Naive B cell (primary cell): ENCODE measurements at regions not wholly inside any gene's neighbourhood (a gene's known extent, or its start where the extent isn't known, plus 50 kb on each side); places are given as distances from the start of the nearest gene placed in this dataset.

Experiments
- ATAC-seq, 2 donors: fragments of 150-1000 bp; cut with Tn5 transposase; 2 replicates each; pipeline ENCODE4 v1.10.0; 2021; ENCODE audit warnings: low read depth in 2 of 2, mild to moderate bottlenecking in 2 of 2, moderate library complexity in 2 of 2
- DNase-seq: peaks from one replicate; pipeline ENCODE4 v3.0.0; 2022
- H3K27ac Mint-ChIP-seq, 6 donors: one replicate each; pipeline ENCODE4 v1.8.0; 2020 to 2022; ENCODE audit warnings: mild to moderate bottlenecking in 6 of 6, mixed read lengths in 6 of 6, moderate library complexity in 5 of 6, inconsistent platforms in 2 of 6
- H3K27me3 Mint-ChIP-seq, 3 donors: one replicate each; pipeline ENCODE4 v1.8.0; 2021 to 2022; ENCODE audit warnings: mixed read lengths in 3 of 3, mild to moderate bottlenecking in 1 of 3
- H3K36me3 Mint-ChIP-seq, 2 donors: one replicate each; pipeline ENCODE4 v1.8.0; 2020 to 2022; ENCODE audit warnings: mixed read lengths in 2 of 2, inconsistent platforms in 1 of 2, mild to moderate bottlenecking in 1 of 2
- H3K4me1 Mint-ChIP-seq, 3 donors: one replicate each; pipeline ENCODE4 v1.8.0; 2020 to 2022; ENCODE audit warnings: mixed read lengths in 3 of 3, inconsistent platforms in 1 of 3, mild to moderate bottlenecking in 1 of 3, moderate library complexity in 1 of 3
- H3K4me3 Mint-ChIP-seq, 8 donors: one replicate each; pipeline ENCODE4 v1.8.0; 2020 to 2022; ENCODE audit warnings: mild to moderate bottlenecking in 8 of 8, mixed read lengths in 8 of 8, moderate library complexity in 8 of 8, inconsistent platforms in 2 of 8
- H3K9me3 Mint-ChIP-seq, 7 donors: one replicate each; pipeline ENCODE4 v1.8.0; 2020 to 2022; ENCODE audit warnings: mixed read lengths in 7 of 7, mild to moderate bottlenecking in 5 of 7, inconsistent platforms in 2 of 7, moderate library complexity in 1 of 7

GRCh38 chr3:66692042-66692765 is 191.4 kb upstream of the LRIG1 start:
- H3K4me3 Mint-ChIP-seq = no peak overlapping the region
- H3K27me3 Mint-ChIP-seq = peaks cover 31 to 34% (median 33%) of the 10 kb centered on the region in 3 donors
- H3K4me1 Mint-ChIP-seq = no peaks in the 10 kb centered on the region
- no peaks in the 10 kb centered on the region for H3K9me3 Mint-ChIP-seq
- H3K27ac Mint-ChIP-seq = no peak overlapping the region
- no peaks in the 10 kb centered on the region for H3K36me3 Mint-ChIP-seq
- ATAC-seq = no peak
- DNase-seq = no peak

DNA sequence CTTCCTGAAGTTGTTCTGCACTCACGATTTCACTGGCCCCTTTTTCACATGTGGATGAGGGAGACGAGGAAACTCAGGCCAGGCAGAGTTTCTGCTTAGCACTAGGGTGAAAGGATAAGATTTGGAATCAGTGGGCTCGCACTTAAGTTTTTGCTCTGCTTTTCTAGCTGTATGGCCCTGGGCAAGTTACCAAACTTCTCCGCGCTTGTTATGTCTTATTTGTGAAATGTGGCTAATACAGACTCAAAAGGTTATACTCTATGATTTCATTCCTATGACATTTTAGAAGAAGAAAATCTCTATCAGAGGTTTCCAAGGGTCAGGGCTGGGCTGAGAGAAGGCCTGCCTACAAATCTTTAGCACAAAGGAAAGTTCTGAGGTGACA is 191.9 kb upstream of the LRIG1 start:
- no peaks in the 10 kb centered on the region for H3K4me1 Mint-ChIP-seq
- ATAC-seq = no peak
- no peaks in the 10 kb centered on the region for H3K36me3 Mint-ChIP-seq
- peaks cover 31 to 34% (median 33%) of the 10 kb centered on the region in 3 donors for H3K27me3 Mint-ChIP-seq
- no peak for DNase-seq
- H3K4me3 Mint-ChIP-seq = peak overlapping the region in 1 of 8 donors; percentile 4
- H3K9me3 Mint-ChIP-seq = no peaks in the 10 kb centered on the region
- no peak overlapping the region for H3K27ac Mint-ChIP-seq

- no peak overlapping the region for H3K4me3 Mint-ChIP-seq
- ATAC-seq (no peak), DNase-seq (no peak)
- no peaks in the 10 kb centered on the region for H3K9me3 Mint-ChIP-seq
- H3K36me3 Mint-ChIP-seq = no peaks in the 10 kb centered on the region
- peaks cover 32 to 35% (median 33%) of the 10 kb centered on the region in 3 donors for H3K27me3 Mint-ChIP-seq
- H3K27ac Mint-ChIP-seq = peak overlapping the region in 1 of 6 donors; percentile 3
- H3K4me1 Mint-ChIP-seq = no peaks in the 10 kb centered on the region
Measured at GRCh38 chr3:66693461-66694031, 192.7 kb upstream of the LRIG1 start.

GRCh38 chr3:66702126-66702525 is 201.3 kb upstream of the LRIG1 start:
- H3K4me3 Mint-ChIP-seq = no peak overlapping the region

DNA sequence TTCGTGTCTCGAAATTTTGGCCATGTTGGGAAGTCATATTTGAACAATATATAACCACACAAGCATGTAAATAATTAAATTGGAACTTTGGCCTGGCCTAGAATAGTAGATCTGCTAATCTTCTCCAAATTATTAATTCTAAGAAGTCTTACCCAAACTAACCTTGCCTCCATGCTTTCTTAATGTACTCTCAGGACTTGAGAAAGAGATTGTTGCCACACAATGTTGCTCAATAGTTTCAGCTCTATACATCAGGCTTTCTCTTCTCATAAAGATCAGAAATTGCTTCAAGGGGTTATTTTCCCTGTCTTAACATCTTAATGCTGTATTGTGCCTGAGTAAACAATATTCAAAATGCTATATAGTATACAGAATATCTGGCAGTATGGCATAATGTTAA is 202.7 kb upstream of the LRIG1 start:
- Mint-ChIP-seq H3K4me1 (no peaks in the 10 kb centered on the region), H3K9me3 (no peaks in the 10 kb centered on the region), H3K4me3 (no peak overlapping the region), H3K27ac (no peak overlapping the region), H3K36me3 (no peaks in the 10 kb centered on the region), H3K27me3 (peaks cover 6 to 21% (median 12%) of the 10 kb centered on the region in 3 donors)
- no peak for ATAC-seq
- no peak for DNase-seq

More at GRCh38 chr3:66702126-66702525, 201.3 kb upstream of the LRIG1 start:
- H3K4me1 Mint-ChIP-seq = no peaks in the 10 kb centered on the region
- ATAC-seq (no peak), DNase-seq (no peak)
- H3K27me3 Mint-ChIP-seq = peaks cover 0 to 16% (median 13%) of the 10 kb centered on the region in 3 donors
- no peaks in the 10 kb centered on the region for H3K36me3 Mint-ChIP-seq
- H3K9me3 Mint-ChIP-seq = no peaks in the 10 kb centered on the region
- H3K27ac Mint-ChIP-seq = no peak overlapping the region

- ATAC-seq (no peak), DNase-seq (no peak)
- Mint-ChIP-seq H3K4me1 (no peaks in the 10 kb centered on the region), H3K27me3 (peaks cover 8 to 12% (median 9%) of the 10 kb centered on the region in 3 donors), H3K36me3 (no peaks in the 10 kb centered on the region), H3K27ac (no peak overlapping the region), H3K4me3 (no peak overlapping the region), H3K9me3 (no peaks in the 10 kb centered on the region)
Measured at GRCh38 chr3:66705076-66705475, 204.3 kb upstream of the LRIG1 start.

GRCh38 chr3:66706890-66707289 is 206.1 kb upstream of the LRIG1 start:
- Mint-ChIP-seq H3K36me3 (no peaks in the 10 kb centered on the region), H3K4me1 (no peaks in the 10 kb centered on the region), H3K27me3 (peaks cover 8 to 16% (median 12%) of the 10 kb centered on the region in 3 donors), H3K27ac (no peak overlapping the region), H3K9me3 (no peaks in the 10 kb centered on the region), H3K4me3 (no peak overlapping the region)
- ATAC-seq (no peak), DNase-seq (no peak)

DNA sequence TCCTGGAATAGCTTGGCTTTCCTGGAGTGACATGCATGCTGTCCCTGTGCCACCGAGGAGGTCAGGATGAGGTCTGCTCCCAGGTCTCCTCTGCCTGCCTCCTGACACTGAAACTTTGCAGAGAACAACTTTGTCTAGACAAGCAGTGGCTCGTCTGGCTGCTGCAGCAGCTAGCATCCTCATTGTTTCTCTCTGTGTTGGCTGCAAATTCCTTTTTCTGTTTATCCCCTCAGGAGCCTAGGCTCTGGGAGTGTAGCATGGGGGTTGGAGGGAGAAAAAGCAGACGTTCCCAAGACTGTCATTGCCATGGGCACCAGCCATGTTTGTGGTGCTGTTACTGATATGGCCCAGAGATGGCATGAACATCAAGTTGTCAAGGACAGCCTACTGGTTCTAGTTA is 208.7 kb upstream of the LRIG1 start:
- Mint-ChIP-seq H3K4me1 (no peaks in the 10 kb centered on the region), H3K9me3 (no peaks in the 10 kb centered on the region), H3K27ac (no peak overlapping the region), H3K36me3 (no peaks in the 10 kb centered on the region), H3K4me3 (no peak overlapping the region), H3K27me3 (peaks cover 13 to 24% (median 16%) of the 10 kb centered on the region in 3 donors)
- no peak for DNase-seq
- no peak for ATAC-seq

- H3K27ac Mint-ChIP-seq = no peak overlapping the region
- peaks cover 0 to 6% (median 0%) of the 10 kb centered on the region in 7 donors for H3K9me3 Mint-ChIP-seq
- DNase-seq = no peak
- no peaks in the 10 kb centered on the region for H3K4me1 Mint-ChIP-seq
- no peak for ATAC-seq
- no peaks in the 10 kb centered on the region for H3K36me3 Mint-ChIP-seq
- H3K27me3 Mint-ChIP-seq = peaks cover 7 to 18% (median 13%) of the 10 kb centered on the region in 3 donors
- H3K4me3 Mint-ChIP-seq = no peak overlapping the region
Measured at GRCh38 chr3:66712210-66712609, 211.4 kb upstream of the LRIG1 start.

- peak overlapping the region in 1 of 6 donors; percentile 33 for H3K27ac Mint-ChIP-seq
- DNase-seq (no peak), ATAC-seq (no peak)
- peaks cover 0 to 6% (median 0%) of the 10 kb centered on the region in 7 donors for H3K9me3 Mint-ChIP-seq
- H3K27me3 Mint-ChIP-seq = peaks cover 5 to 11% (median 7%) of the 10 kb centered on the region in 3 donors
- H3K4me3 Mint-ChIP-seq = no peak overlapping the region
- no peaks in the 10 kb centered on the region for H3K4me1 Mint-ChIP-seq
- no peaks in the 10 kb centered on the region for H3K36me3 Mint-ChIP-seq
Measured at GRCh38 chr3:66713921-66714320, 213.1 kb upstream of the LRIG1 start.

DNA sequence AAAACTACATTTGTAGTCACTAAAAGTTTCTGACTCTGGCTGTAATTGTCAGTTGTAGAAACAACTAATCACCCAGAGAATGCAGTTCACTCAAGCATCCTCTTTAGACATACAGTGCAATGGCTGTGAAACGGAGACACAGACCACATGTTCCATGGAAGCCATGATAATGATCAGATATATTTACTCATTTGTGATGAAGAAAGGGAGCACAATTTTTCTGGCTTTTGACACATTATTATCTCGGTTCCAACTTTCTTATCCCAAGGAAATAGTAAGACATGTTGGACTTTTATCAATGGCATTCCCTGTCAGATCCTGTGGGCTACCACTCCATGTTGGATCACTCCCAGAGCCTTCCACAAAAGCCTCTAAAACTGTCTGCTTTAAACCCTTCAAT is 215.0 kb upstream of the LRIG1 start:
- H3K27ac Mint-ChIP-seq = no peak overlapping the region
- no peak overlapping the region for H3K4me3 Mint-ChIP-seq
- no peak for ATAC-seq
- no peak for DNase-seq
- peaks cover 0 to 6% (median 0%) of the 10 kb centered on the region in 7 donors for H3K9me3 Mint-ChIP-seq
- no peaks in the 10 kb centered on the region for H3K4me1 Mint-ChIP-seq
- H3K36me3 Mint-ChIP-seq = no peaks in the 10 kb centered on the region
- peaks cover 9 to 18% (median 14%) of the 10 kb centered on the region in 3 donors for H3K27me3 Mint-ChIP-seq

DNA sequence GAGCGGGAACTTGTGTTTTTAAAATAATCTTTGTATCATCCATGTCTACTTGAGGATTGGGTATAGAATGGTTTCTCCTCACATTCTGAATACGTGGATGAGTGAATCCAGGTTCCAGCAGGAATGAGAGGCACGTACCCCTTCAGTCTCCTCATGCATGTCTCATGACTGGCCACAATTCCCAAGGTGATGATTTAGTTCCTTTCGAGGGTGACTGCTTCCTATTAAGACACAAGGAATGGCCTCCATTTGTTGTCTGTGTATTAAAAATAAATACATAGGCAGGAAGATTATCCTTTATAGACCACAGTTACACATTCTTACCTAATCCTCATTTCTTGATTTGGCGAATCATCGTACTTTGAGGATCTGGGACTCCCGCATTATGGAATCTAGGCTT is 217.0 kb upstream of the LRIG1 start:
- peaks cover 0 to 6% (median 0%) of the 10 kb centered on the region in 7 donors for H3K9me3 Mint-ChIP-seq
- no peaks in the 10 kb centered on the region for H3K36me3 Mint-ChIP-seq
- DNase-seq (no peak), ATAC-seq (no peak)
- no peaks in the 10 kb centered on the region for H3K4me1 Mint-ChIP-seq
- no peak overlapping the region for H3K4me3 Mint-ChIP-seq
- H3K27ac Mint-ChIP-seq = no peak overlapping the region
- H3K27me3 Mint-ChIP-seq = peaks cover 7 to 31% (median 22%) of the 10 kb centered on the region in 3 donors

GRCh38 chr3:66719796-66720356 is 219.1 kb upstream of the LRIG1 start:
- no peaks in the 10 kb centered on the region for H3K4me1 Mint-ChIP-seq
- no peak overlapping the region for H3K27ac Mint-ChIP-seq
- no peak for DNase-seq
- peaks cover 9 to 28% (median 25%) of the 10 kb centered on the region in 3 donors for H3K27me3 Mint-ChIP-seq
- H3K36me3 Mint-ChIP-seq = no peaks in the 10 kb centered on the region
- ATAC-seq = no peak
- no peak overlapping the region for H3K4me3 Mint-ChIP-seq
- H3K9me3 Mint-ChIP-seq = peaks cover 0 to 6% (median 0%) of the 10 kb centered on the region in 7 donors

DNA sequence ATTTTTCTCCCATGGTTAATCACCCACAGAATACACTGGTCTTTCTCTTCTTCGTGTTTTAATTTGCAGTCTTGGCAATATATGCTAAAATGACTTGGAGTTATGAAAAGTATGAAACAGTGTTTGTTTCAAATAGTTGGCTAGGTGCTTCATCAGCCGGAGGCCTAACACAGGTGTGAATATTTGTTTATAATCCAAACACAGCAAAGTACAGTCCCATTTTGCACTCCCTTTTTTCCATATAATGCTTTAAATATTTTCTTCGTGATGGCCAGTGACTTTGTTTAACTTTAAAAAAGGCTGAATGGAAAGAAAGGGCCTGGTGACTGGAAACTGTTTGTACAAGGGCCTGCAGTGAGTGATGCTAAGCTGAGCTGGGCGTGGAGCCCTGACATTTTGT is 219.7 kb upstream of the LRIG1 start:
- H3K27me3 Mint-ChIP-seq = peaks cover 9 to 28% (median 25%) of the 10 kb centered on the region in 3 donors
- H3K27ac Mint-ChIP-seq = no peak overlapping the region
- H3K4me3 Mint-ChIP-seq = no peak overlapping the region
- H3K4me1 Mint-ChIP-seq = no peaks in the 10 kb centered on the region
- peaks cover 0 to 1% (median 0%) of the 10 kb centered on the region in 7 donors for H3K9me3 Mint-ChIP-seq
- H3K36me3 Mint-ChIP-seq = no peaks in the 10 kb centered on the region
- ATAC-seq (no peak), DNase-seq (no peak)
